EL (cell line): ENCODE measurements at regions not wholly inside any gene's neighbourhood (a gene's known extent, or its start where the extent isn't known, plus 50 kb on each side); places are given as distances from the start of the nearest gene placed in this dataset.
"Not testable (repeated sequence)": the region's sequence is repeated elsewhere in the genome, so short reads cannot be mapped to it uniquely, and the experiment has no call there.

ENCODE experiments used
- DNase-seq: peaks from one replicate; pipeline ENCODE4 v3.0.0-alpha.2; 2016

DNA sequence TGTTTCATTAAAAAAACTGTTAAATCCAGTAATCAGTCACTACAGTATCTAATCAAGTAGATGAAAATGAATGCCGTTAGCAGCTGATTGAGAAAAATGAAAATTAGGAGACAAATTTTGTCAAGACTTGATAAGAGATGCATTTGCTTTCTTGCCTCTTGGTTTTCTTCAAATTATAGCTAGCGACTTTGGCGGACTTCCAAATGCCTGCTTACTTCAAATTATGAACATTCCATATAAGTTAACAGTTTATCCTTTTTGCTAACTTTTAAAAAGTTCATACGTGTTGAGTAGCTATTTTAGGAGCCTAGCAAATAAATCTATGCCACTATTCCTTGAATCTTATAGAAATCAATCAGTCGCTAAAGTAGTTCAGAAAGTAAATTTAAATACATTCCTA is 58.8 kb downstream of the PPP4R3C start:
- DNase-seq, result no peak

DNA sequence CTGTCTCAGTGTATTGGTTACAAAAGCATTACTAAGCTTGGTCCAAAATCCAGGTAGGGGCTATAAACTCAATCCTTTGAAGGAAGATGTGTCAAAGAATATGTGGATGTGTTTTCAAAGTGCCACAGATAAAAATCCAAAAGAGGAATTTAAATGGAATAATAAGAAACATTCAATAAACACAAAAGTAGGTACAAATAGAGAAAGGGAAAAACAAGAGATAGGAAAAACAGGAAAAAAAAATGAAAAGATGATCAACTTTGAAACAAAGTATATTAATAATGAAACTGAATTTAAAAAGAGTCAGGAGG is 64.0 kb downstream of the PPP4R3C start:
- no peak for DNase-seq

DNA sequence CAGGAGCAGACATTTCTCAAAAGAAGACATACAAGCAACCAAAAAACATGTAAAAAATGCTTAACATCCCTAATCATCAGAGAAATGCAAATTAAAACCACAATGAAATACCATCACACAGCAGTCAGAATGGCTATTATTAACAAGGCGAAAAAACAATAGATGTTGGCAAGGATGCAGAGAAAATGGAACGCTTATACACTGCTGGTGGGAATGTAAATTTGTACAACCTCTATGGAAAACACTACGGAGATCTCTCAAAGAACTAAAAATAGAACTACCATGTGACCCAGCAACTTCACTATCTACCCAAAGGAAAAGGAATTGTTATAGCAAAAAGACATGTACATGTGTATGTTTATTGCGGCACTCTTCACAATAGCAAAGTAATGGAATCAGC is 71.5 kb downstream of the PPP4R3C start:
- DNase-seq, result no peak

DNA sequence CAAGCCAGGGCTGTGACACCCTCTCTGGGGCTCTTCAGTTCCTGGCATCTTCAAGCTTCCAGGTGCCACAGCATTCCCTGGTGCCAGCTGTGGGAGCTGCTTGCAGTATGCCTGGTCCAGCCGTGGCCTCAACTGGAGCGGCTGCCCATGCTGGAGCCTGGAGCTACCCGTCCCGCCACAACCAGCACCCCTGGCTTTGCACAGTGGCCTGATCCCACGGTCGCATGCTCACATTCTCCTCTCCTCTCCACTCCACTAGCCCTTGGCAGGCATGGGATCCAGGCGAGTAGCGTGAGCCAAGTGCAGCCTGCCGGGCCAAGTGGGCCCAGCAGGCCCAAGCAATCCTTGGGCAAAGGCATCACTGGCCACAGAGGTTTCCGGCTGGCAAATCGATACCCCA is 81.7 kb downstream of the PPP4R3C start:
- DNase-seq, result no peak

DNA sequence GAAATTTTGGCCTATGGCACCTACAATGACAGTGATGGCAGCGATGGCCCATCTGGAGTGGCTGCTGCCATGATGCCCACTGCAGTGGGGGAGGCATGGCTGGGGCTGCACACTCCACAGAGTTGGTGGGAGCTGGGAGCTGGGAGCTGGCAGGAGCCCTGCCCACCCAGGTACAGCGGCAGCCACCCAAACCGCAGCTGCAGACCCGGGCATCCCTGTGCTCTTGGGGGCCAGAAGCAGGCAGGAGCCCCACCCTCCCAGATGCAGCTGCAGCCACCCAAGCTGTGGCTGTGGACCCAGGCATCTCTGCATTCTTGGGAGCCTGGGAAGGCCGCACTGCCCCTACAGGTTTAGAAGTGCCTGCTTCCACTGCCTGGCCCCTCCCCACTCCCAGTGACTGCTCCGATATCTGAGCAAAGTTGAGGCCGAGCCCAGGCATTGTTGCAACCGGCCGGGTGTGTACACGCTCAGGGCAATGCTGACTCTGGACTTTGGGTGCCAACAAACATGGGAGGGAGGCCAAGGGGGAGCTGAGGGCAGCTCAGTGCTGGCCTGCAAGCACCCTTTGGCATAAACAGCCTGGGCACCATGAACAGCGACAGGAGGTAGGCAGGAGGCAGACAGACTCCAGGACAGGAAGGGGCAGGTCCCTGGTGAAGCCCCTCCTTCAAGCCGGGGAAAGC is 82.8 kb downstream of the PPP4R3C start:
- DNase-seq, result no peak

DNA sequence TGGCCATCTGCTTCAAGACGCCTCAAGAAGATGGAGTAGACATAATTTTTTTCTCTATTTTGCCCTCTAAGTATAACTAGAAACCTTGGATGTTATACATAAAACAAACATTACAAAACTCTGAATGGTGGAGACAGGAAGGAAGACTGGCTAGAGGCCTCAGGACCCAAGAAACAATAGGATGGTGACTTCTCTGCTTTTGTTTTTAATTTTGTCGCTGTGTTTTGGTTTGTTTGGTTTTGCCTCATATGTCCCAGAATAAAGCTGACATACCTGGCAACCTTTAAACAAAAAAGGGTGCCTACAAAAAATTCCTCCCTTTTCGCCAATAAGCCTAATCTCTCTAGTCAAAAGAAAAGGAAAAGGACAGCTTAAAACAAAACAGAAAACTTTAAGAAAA is 109.1 kb downstream of the PPP4R3C start:
- no peak for DNase-seq

DNA sequence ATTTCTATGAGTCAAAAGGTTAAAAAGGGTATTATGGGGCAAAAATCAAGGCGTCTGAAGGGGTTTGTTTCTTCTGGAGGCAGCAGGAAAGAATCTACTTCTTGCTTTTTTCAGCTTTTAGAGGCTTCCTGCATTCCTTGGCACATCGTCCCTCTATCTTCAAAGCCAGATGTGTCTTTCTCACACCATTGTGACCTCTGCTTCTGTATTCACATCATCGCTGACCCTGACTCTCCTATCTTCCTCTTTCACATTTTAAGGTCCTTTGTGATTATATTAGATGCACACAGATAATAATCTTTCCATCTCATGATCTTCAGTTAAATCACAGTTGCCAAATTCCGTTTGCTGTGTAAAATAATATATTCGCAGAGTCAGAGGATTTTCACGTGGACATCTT is 112.7 kb downstream of the PPP4R3C start:
- DNase-seq, result no peak

DNA sequence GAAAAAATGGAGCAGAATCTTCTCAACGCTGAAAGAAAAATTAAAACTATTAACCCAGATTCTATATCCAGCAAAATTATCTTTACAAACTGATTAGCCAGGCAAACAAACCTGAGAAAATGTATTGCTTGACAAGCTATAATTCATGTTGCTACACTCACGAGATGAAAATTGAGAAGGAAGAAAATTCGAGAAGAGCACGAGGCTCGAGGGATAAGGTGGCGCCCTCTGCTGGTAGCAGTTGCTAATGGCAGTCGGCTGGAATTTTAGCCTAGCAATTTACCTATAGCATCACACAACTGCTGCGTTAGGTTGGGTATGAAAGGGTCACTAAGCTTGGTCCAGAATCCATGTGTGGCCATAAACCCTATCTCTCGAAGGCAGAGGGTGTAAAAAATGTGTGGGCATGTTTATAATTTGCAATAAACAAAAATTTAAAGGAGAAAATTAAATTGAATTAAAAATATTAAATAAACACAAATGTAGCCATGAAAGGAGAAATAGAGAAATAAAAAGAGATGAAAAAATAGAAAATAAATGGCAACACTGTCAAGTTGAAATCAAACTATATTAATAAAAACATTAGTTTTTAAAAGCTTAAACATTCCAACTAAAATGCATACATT is 126.6 kb downstream of the PPP4R3C start:
- DNase-seq, result no peak

DNA sequence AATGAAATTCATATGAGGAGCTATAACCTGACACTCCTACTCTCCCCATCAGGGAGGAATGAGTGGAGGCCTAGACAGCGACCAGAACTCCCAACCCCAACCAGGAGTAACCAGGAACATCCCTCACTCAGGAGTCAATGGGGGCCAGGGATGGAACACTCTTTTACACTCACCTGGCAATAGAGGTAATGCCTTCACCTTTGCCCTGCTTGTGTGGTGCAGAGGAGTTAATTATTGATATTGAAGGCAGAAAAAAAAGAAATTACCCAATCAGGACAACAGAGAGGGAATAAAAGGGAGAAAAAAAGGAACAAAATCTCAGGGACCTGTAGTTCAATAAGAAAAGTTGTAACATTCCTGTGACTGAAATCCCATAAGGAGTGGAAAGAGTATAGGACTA is 141.5 kb downstream of the PPP4R3C start:
- no peak for DNase-seq

DNA sequence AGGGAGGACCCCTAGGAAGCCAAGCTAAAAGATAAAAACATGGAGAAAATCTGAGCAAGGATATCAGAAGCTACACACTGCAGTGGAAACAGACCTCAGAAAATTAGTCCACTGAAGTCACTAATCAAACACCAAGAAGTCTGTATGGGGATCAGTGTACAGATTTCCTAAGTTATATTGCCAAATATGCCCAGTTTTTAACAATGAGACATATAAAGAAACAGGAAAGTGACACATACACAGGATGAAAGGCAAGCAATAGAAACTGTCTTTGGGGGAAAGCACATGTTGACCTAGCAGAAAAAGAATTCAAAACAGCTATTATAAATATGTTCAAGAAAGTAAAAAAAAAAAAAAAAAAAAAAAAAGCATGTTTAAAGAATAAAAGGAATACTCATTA is 153.7 kb downstream of the PPP4R3C start:
- no peak for DNase-seq

DNA sequence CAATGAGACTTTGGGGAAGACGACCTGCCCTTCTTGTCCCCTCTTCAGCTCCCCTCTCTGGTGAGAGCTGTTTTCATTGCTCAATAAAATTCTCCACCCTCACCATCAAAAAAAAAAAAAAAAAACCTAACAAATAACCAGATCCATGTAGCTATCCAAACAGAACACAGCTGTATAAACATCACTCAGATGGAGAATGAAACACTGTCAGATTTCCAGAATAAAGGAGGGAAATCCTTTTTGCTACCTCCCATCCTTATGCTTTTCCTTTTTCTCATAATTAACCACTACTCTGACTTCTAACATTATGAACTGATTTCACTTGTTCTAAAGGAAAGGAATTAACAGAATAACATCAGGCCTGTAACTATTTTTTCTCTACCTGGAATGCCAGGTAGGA is 155.6 kb downstream of the PPP4R3C start:
- DNase-seq, result no peak

DNA sequence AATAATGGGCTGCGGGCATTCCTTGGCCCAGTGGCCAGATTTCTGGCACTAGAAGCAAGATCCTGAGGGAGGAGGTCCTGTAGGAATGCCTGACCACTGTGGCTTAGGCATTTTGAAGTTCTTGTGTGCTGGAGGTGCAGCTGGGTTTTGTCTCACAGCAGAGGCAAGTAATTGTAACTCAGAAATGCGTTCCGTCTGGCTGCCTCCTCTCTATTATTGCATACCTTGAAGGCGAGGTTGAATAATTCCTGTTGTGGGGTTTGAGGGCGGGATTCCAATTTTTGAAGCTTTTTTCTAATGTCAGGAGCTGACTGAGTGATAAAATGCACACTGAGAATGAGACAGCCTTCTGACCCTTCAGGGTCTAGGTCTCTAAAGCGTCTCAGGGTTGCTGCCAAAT is 170.6 kb downstream of the PPP4R3C start:
- DNase-seq, result not testable (repeated sequence)

DNA sequence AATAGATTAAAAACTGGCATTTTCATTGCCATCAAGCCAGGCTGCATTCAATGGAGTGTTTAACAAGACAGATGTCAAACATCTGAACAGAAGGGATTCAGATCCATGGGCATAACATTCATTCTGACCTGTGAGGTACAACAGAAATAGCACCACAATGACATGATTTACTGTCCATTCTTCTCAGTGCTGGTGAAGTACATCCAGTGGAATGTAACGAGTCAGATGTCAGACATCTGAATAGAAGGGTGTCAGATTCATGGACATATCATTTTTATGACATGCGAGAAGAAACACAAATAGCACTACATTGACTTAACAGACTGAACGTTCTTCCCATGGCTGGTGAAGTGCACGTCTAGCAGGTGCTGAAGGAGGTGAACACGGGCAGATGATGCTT is 186.4 kb downstream of the PPP4R3C start:
- DNase-seq, result no peak

DNA sequence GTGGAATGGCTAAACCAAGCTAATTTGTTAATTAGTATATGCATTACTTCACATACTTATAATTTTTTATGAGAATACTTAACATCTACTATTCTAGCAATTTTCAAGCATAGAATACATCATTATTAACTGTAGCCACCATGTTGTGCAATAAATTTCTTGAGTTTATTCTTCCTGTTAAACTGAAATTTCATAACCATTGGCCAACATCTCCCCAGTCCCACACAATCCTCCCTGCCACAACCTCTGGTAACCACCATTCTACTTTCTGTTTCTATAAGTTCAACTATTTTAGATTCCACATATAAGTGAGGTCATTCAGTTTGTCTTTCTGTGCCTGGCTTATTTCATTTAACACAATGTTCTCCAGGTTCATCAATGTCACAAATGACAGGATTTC is 208.5 kb downstream of the PPP4R3C start:
- no peak for DNase-seq

DNA sequence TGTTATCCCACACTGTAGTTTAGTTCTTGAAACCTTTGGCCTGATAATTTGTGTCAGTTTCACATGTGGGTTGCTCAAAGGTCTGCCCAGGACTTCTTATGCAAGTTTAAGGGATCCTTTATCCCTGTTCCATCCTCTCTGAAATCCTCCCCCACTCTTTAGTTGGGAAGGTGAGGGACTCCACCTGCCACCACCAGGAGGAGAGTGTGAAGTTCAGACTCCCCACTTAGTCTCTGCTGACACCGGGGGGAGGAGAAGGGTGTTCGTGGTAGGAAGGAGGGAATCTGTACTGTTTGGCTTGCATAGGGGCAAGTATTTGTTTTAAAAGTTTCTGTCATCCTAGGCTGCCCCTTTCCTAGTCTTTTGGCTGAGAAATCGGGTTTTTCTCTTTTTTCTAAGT is 211.8 kb downstream of the PPP4R3C start:
- no peak for DNase-seq

DNA sequence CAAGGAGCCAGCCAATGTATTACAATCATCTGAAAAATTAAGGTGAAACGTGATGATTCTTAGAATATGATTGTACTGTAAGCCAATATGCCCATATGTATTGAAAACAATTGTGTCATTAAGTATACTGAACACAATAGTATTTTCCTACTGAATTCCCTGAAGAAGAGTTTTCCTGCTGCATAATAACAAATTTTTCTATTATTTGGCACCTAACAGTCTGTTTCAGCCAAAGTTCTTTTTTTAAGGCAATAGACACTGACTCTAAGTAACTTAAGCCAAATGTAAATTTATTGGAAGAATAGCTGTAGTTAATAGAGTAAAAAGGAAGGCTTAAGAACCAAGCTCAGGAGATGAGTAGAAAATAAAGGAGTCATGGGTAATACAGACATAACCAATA is 220.6 kb downstream of the PPP4R3C start:
- no peak for DNase-seq

DNA sequence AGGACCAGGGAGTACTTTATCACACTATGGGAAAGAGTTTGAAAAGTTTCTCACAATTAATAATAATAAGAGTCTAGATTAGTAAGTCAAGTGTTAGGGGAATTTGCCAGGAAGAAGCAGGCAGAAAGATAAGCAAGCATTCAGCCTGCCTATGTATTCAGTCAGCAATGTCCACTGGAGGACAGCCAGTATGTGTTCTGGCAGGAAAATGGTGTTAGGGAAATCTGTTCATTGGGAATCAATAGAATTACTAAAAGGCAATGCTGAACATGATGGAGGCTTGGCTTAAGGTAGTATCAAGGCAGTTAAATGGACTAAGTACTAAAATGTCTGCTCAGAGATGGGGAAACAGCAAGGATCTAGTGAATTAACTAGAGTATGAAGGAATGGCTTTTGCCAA is 221.2 kb downstream of the PPP4R3C start:
- DNase-seq, result no peak

DNA sequence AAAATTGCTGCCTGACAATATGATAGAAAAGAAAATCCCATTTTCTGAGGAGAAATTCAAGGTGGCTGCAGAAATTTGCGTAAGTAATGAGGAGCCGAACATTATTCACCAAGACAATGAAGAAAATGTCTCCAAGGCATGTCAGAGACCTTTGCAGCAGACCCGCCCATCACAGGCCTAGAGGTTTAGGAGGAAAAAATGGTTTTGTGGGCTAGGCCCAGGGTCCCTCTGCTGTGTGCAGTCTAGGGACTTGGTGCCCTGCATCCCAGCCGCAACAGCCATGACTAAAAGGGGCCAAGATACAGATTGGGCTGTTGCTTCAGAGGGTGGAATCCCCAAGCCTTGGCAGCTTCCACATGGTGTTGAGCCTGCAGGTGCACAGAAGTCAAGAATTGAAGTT is 223.1 kb downstream of the PPP4R3C start:
- not testable (repeated sequence) for DNase-seq

DNA sequence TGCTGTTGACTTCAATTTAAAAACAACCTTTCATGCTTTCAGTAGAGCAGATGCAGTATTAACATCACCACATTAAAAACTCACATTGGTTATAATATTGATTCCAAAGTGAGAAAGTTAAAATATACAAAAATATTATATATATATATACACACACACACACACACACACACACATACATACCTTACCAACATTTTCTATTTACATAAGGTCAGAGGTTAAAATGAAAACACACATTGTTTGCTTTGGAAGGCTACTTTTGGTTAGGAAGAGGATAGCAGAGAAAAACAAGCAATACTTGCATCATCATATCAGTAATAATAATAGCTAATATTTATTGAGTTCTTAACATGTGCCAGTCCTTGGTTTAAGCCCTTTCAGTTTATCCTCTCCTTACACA is 226.5 kb downstream of the PPP4R3C start:
- no peak for DNase-seq

DNA sequence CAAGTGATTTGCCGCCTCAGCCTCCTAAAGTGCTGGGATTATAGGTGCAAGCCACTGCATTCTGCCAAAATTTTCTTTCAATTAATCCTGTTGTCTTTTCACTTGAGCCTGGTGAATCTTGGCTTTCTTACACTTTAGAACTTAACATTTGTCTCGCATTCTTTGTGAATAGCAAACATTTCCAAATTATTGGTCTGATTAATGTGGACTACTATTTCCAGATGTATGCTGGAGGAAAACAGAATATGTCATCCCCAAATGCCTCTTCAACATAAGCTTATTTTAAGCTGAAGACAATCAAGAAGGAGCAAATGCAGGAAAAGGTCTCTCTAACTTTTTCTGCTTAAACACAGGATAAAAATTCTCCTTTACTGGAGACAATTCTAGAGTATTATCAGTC is 233.4 kb downstream of the PPP4R3C start:
- DNase-seq, result no peak

DNA sequence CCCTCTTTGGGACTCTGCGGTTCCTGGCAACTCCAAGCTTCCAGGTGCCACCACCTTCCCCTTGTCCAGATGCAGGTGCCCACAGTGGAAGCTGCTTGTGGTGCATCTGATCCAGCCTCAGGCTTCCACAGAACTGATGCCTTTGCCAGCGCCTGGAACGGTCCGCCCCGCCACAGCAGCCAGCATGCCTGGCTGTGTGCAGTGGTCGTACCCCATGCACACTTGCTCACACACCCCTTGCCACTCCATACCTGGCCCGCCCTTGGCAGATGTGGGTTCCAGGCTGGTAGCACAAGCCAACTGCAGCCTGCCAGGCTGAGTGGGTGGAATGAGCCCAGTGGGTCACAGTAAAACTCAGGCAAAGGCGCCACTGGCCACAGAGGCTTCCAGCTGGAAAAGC is 240.5 kb downstream of the PPP4R3C start:
- no peak for DNase-seq

DNA sequence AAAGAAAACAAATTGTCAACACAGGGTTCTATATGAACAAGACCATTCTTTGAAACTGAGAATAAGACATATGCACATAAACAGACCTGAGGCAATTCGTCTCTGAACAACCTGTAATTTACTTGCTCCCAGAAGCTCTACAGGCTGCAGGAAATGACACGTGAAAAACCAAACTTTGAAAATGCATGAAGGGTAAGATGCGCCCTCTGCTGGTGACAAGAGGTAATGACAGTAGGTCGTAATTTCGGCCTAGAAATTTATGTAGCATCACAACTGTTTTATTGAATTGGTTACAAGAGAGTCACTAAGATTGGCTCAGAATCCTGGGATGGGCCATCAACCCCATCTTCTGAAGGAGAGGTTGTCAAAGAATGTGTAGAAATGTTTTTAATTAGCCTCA is 276.5 kb downstream of the PPP4R3C start:
- DNase-seq, result peak; percentile 0

DNA sequence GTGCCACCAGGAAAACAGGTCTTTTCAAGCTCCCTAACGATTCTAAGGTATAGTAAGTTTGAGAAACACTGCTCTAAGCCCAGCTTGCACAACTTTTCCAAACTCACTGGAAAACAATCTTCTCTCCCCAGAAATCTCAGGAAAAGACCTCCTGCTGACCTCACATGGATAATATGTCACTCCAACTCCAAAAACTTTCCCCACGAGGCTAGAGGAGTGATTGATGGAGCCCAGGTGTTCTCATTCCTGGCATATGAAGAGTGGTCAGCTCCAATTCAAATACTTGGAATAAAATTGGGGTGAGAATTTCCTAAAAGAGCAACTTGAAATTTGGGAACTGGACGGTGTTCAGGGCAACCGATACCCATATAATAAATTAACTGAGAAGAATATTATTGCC is 299.9 kb downstream of the PPP4R3C start:
- DNase-seq, result no peak

DNA sequence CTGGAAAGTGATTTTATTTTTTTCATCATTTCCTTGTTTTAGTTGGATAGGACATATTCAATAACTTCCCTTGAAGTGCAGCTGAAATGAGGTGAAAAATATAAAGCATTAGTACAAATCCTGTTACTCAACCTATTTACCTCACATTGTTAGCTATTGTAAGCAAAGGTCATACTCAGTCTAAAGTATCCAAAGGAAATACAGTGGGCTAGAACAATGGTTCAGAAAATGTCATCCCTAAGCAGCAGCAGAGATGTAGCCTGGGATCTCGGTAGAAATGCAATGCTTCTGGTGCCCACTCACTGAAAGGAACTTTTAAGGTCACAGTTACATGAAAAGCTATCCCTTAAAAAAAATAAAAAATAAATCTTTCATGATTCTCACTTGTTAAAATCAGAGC is 300.6 kb downstream of the PPP4R3C start:
- no peak for DNase-seq

DNA sequence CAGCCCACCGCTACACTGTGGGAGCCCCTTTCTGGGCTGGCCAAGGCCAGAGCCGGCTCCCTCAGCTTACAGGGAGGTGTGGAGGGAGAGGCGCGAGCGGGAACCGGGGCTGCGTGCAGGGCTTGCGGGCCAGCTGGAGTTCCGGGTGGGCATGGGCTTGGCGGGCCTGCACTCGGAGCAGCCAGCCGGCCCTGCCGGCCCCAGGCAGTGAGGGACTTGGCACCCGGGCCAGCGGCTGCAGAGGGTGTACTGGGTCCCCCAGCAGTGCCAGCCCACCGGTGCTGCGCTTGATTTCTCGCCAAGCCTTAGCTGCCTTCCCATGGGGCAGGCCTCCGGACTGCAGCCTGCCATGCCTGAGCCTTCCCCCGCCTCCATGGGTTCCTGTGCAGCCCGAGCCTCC is 306.2 kb downstream of the PPP4R3C start:
- not testable (repeated sequence) for DNase-seq
